ENCODE measurements at regions not wholly inside any gene's neighbourhood (a gene's known extent, or its start where the extent isn't known, plus 50 kb on each side); places are given as distances from the start of the nearest gene placed in this dataset.

DNA sequence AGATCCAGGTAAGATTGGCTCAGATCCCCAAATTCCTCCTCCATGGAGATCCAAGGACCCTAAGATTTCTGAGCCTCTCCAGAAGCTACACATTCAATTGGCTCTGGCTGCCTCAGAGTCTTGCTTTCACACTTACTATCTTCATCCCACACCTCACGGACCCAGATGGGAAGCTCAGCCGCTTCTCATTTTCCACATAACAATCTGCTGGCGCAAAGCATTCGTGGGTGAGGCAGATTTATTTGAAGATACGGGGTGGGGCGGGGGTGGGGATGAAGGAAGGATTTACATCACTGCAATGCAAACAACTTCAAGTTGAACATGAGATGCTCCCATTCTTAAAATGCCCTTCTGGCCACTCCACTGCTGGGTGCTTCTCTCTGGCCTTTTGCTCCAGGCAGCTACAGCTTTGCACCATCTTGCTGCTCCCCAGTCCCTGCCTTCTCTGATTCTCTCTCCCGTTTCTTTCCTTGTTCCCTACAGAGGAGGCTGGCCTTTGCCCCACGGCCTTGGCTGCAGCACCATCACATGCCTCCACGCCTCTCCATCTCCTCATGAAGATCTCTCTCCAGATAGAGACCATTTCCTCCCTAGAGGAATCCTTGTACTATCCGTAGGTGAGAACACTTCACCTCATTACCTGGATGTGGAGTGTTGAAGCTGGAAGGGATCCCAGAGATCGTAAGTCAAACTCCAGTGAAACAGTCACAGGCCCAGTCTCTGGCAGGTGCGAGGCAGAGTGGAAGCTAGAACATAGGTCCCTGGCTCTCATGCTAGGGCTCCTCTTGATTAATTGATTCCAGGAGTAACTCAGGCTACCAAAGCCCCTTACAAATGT lies 175.9 kb downstream of the RPLP1 start:
- no peak for DNase-seq

- no peak for DNase-seq
Measured at GRCh38 chr15:69629631-69630161, 177.1 kb downstream of the RPLP1 start.

GRCh38 chr15:69631005-69631404 lies 178.4 kb downstream of the RPLP1 start:
- DNase-seq, result no peak

- no peak for DNase-seq
Measured at GRCh38 chr15:69631978-69632377, 179.4 kb downstream of the RPLP1 start.

DNA sequence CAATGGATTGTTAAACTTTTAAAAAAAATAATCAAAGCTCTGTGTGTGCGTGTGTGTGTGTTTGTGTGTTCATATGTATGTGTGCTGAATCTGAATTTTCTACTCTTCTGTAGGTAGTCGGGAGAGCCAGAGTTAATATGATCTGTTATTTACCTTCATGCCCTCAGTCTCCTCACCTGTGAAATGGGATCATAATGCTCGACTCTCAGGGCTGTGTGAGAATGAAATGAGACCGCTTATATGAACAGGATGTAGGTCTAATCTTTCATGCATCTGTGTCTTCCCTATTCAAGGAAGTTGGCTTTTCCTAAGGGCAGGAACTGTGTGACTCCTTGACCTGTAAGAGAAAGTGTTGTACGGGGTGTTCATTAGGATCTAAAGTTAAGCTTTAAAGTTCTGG lies 182.2 kb downstream of the RPLP1 start:
- no peak for DNase-seq

- DNase-seq, result no peak
Measured at GRCh38 chr15:69636169-69636915, 183.7 kb downstream of the RPLP1 start.

DNA sequence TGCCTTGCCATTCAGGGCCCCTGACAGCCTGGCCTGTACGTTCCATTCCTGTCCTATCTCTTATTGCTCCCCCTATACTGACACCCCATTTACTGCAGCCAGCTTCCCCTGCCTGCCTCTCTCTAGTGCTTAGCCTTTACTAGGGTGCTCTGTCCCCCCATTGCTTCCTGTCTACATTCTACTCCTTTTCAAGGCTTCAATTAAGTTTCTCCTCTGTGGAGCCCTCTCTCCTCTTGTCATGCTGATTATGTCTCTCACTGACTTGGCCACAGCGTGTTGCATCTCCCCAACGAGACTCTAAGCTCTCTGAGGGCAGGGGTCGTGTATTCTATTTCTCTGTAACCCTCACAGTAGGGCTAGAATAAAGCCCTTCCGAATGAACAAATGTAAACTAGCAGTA lies 185.2 kb downstream of the RPLP1 start:
- DNase-seq, result no peak

DNA sequence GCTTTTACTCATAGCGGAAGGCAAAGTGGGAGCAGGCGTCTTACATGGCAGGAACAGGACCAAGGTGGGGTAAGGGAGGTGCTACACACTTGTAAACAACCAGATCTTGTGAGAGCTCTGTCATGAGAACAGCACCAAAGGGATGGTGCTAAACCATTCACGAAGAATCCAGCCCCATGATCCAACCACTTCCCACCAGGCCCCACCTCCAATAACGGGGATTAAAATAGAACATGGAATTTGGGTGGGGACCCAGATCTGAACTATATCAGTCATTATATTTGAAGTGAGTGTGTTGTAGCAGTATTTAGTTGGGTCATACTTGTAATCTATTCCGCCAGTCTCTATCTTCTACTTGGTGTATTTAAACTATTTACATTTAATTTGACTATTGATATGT lies 190.9 kb downstream of the RPLP1 start:
- no peak for DNase-seq

DNA sequence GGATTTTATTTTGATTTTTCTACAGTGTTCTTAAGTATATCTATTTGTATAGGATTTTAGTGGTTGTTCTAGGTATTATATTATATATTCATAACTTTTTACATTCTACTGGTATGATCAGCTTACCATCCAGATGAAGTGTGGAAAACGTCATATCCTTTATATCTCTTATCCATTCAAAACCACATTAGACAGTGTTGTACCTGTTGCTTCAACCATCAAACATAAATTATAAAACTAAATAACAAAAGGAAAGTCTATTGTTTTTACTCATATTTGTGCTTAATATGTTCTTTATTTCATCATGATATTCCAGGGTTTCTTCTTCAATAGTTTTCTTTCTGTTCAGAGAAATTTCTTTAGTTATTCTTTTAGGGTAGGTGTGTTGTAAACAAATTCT lies 191.4 kb downstream of the RPLP1 start:
- DNase-seq, result no peak

GRCh38 chr15:69644876-69645275 lies 192.3 kb downstream of the RPLP1 start:
- DNase-seq, result no peak

- no peak for DNase-seq
Measured at GRCh38 chr15:69647142-69647513, 194.5 kb downstream of the RPLP1 start.

DNA sequence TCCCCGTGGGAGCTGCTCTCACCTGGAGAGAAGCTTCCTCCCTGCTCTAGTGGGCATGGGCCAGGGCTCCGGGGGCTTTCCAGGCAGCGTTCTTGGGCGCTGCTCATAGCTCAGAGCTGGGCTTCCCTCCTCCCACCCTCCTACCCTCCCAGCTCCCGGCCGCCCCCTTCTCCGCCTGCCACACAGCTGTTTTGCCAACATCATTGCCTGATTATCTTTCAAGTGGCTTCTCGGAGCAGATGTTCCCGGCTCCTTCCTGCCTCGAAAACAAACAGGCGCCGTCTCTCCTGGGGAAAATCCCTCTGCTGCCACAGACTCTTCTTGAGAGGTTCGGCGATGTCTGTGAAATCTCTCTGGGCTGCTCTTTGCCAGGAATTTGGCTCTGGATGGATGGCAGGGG lies 195.6 kb downstream of the RPLP1 start:
- DNase-seq, result no peak

DNA sequence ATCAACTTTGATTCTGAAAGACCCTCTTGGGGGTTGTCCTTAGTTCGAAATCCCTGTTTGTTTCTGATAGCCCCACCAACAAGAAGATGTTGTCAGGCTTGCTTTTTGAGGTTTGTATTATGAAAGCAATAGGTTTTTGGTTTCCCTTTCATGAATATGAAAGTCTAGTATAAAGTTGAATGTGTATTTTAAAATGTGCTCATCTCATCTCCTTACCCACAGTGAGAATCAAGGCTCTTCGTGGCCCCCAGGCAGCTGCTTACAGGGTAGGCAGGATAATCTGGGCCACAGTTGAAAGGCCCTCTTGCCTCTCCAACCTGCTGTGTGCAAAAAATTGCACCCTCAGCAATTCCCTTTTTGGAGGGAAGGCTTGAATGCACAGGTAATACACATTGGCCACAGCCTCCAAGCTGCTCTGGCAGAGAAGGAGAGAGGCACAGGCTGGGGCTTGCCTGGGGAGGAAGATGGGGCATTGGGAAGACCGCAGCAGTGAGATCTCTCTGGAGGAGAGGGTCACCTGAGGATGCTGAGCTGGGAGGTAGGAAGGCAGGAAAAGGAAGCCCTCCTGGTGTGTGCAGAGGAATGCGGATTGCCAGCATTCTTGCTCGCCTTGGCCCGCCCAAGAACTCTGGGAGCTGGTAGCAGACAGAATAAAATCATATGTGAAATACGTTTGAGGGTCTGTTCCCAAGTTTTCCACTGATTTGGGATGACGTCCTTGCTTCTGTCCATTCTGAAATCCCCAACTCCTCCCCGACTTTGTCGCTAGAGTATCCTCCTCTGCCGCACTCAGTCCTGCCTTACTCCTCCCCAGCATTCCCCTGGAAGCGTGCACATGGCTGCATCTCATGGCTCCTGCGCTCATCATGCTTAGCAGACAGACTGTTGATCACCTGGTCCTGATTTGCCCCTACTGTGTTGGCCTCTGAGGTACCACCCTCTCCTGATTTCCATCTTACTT lies 196.4 kb downstream of the RPLP1 start:
- DNase-seq, result no peak

DNA sequence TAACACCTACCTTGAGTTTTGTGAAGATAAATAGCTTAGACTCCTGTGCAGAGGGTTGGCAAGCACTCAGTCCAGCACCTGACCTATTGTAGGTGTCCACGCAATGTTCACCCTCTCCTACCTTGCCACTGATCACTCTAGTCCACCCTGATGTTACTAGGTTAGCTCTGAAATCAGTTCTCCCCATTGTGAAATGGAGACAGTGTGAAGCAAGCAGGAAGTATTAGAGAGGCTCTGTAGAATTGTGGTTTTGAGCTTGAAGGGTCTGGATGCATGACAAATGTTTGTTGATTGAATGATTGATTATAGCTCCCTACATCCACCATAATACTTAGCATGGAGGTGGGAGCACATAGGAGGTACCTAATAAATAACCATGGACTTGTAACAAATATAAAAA lies 199.7 kb downstream of the RPLP1 start:
- no peak for DNase-seq

GRCh38 chr15:69652751-69653305 lies 200.2 kb downstream of the RPLP1 start:
- no peak for DNase-seq

GRCh38 chr15:69653306-69653705 lies 200.7 kb downstream of the RPLP1 start:
- DNase-seq, result no peak

DNA sequence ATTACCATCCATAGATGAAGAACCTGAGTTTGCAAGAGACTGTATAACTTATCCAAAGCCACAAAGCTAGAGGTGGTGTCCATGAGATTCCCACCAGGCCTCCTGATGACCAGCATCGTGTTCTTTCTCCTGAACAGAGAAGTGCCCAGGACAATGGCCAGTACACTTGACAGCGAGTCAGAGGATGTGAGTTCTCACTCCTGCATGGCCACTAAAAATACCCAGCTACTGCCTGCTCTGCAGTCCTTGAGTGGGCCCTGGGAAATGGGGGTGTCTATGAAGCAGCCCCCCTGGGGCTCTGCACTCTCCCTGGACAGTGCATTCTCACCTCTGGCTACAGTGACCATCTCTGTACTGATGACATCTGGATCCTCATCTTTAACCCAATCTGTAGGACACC lies 201.2 kb downstream of the RPLP1 start:
- DNase-seq, result no peak

GRCh38 chr15:69656271-69657030 lies 203.8 kb downstream of the RPLP1 start:
- no peak for DNase-seq

- DNase-seq, result no peak
Measured at GRCh38 chr15:69657626-69658025, 205.0 kb downstream of the RPLP1 start.

GRCh38 chr15:69658411-69658945 lies 205.9 kb downstream of the RPLP1 start:
- no peak for DNase-seq

DNA sequence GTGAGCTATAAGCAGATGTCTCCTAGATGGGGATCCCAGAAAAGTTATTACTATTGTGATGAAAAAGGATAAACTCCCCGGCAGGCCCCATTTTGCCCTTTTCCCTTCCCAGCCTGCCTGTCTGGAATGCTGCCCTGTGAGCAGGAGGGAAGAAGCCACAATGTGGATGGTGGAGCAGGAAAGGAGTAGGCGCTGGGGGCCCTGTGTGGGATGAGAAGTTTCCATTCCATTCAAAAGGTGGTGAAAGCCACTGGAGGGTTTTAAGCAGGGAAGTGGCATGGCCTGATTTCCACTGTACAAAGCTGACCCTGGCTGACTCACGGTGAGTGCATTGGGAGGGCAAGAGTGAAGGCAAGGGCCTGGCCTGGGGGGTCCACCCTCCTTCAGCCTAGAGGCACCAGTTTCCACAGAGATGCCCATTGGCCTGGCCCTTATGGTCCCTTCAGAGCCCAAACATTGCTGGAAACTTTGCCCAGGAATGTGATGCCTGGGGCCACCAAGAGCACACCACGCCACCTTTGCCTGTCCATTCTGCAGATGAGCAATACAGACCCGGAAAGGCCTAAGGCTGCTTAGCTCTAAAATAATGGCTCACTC lies 206.9 kb downstream of the RPLP1 start:
- no peak for DNase-seq

All from effector CD8-positive, alpha-beta T cell (primary cell).